Lower leg skin (tissue), 3 donors: ENCODE measurements at regions not wholly inside any gene's neighbourhood (a gene's known extent, or its start where the extent isn't known, plus 50 kb on each side); places are given as distances from the start of the nearest gene placed in this dataset.

ENCODE experiments used
- POLR2A ChIP-seq, 2 donors: fragments of 450-650 bp; IDR thresholded peaks; one replicate each; pipeline ENCODE4 v1.6.1; 2016 to 2017; ENCODE audit warnings: antibody characterized with exemption in 2 of 2, mild to moderate bottlenecking in 1 of 2, moderate library complexity in 1 of 2
- TF ChIP-seq, protein P1 (sequence below), 3 donors: fragments of 450-650 bp; IDR thresholded peaks; one replicate each; pipeline ENCODE4 v1.5.1; 2016; ENCODE audit warnings: antibody characterized with exemption in 3 of 3, mild to moderate bottlenecking in 3 of 3, moderate library complexity in 2 of 3

GRCh38 chr3:101994386-101994785 lies 145.1 kb downstream of the NFKBIZ start:
- TF ChIP-seq, protein P1, sequence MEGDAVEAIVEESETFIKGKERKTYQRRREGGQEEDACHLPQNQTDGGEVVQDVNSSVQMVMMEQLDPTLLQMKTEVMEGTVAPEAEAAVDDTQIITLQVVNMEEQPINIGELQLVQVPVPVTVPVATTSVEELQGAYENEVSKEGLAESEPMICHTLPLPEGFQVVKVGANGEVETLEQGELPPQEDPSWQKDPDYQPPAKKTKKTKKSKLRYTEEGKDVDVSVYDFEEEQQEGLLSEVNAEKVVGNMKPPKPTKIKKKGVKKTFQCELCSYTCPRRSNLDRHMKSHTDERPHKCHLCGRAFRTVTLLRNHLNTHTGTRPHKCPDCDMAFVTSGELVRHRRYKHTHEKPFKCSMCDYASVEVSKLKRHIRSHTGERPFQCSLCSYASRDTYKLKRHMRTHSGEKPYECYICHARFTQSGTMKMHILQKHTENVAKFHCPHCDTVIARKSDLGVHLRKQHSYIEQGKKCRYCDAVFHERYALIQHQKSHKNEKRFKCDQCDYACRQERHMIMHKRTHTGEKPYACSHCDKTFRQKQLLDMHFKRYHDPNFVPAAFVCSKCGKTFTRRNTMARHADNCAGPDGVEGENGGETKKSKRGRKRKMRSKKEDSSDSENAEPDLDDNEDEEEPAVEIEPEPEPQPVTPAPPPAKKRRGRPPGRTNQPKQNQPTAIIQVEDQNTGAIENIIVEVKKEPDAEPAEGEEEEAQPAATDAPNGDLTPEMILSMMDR (IDR thresholded peaks at IDR 0.05), result no peak
- no peak for TF ChIP-seq POLR2A (IDR thresholded peaks at IDR 0.05)
